Fibroblast of lung (primary cell): ENCODE measurements at regions not wholly inside any gene's neighbourhood (a gene's known extent, or its start where the extent isn't known, plus 50 kb on each side); places are given as distances from the start of the nearest gene placed in this dataset.

Experiments used
- EZH2 ChIP-seq: IDR thresholded peaks from 2 replicates; pipeline ENCODE4 v1.5.1; 2012; ENCODE audit warnings: low read length, control low read depth, mild to moderate bottlenecking; ENCODE audit errors: missing control alignments
- TF ChIP-seq, protein P1 (sequence below), 2 donors: IDR thresholded peaks in 1 of 2; conservative IDR thresholded peaks in 1 of 2; 1 replicate in 1 of 2; 2 replicates in 1 of 2; pipeline ENCODE4 v1.5.1; 2011 to 2012; ENCODE audit warnings: low read length in 2 of 2, control low read depth in 1 of 2, inconsistent platforms in 1 of 2, low read depth in 1 of 2, mild to moderate bottlenecking in 1 of 2

DNA sequence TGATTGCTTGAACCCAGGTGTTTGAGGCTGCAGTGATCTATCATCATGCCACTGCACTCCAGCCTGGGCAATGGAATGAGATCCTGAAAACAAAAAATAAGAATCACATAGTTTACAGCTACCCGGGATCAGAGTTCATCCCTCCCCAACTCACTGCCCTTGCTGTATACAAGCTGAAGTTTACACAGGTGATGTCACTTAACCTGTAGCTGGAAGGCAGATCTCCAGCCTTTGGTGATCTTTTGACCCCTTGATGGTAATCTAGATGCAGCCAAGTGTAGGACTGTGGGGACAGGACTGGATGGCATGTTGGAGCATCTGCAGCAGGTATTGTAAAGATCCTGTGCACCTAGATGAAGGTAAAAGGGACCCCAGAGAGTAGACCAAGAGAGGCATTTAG lies 66.7 kb upstream of the SLC14A2 start:
- TF ChIP-seq, protein P1, sequence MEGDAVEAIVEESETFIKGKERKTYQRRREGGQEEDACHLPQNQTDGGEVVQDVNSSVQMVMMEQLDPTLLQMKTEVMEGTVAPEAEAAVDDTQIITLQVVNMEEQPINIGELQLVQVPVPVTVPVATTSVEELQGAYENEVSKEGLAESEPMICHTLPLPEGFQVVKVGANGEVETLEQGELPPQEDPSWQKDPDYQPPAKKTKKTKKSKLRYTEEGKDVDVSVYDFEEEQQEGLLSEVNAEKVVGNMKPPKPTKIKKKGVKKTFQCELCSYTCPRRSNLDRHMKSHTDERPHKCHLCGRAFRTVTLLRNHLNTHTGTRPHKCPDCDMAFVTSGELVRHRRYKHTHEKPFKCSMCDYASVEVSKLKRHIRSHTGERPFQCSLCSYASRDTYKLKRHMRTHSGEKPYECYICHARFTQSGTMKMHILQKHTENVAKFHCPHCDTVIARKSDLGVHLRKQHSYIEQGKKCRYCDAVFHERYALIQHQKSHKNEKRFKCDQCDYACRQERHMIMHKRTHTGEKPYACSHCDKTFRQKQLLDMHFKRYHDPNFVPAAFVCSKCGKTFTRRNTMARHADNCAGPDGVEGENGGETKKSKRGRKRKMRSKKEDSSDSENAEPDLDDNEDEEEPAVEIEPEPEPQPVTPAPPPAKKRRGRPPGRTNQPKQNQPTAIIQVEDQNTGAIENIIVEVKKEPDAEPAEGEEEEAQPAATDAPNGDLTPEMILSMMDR (conservative IDR thresholded peaks at IDR 0.05 in 1 of 2, IDR thresholded peaks at IDR 0.05 in 1 of 2; ENCODE audit: low read depth in 1 of 2, low read length in 2 of 2): no peak
- TF ChIP-seq EZH2: no peak
